Panc1 (cell line): ENCODE measurements at regions not wholly inside any gene's neighbourhood (a gene's known extent, or its start where the extent isn't known, plus 50 kb on each side); places are given as distances from the start of the nearest gene placed in this dataset.

Experiments
- CTCF ChIP-seq: fragments of 450-650 bp; IDR thresholded peaks from 2 replicates; pipeline ENCODE4 v1.5.1; 2017; ENCODE audit warnings: mild to moderate bottlenecking
- POLR2AphosphoS5 ChIP-seq: IDR thresholded peaks from 2 replicates; pipeline ENCODE4 v1.6.1; 2012; ENCODE audit warnings: mild to moderate bottlenecking, low read depth, low read length, moderate library complexity
- REST ChIP-seq, 2 experiments: IDR thresholded peaks; 2 replicates each; pipeline ENCODE4 v1.6.1; 2011 to 2012; ENCODE audit warnings: low read depth in 2 of 2, control low read depth in 1 of 2, low read length in 1 of 2, mild to moderate bottlenecking in 1 of 2, moderate library complexity in 1 of 2; ENCODE audit not compliant: insufficient read depth in 1 of 2
- SIN3A ChIP-seq: IDR thresholded peaks from 2 replicates; pipeline ENCODE4 v1.6.1; 2012; ENCODE audit warnings: low read depth, mild to moderate bottlenecking, low read length, moderate library complexity, borderline replicate concordance; ENCODE audit not compliant: insufficient read depth
- TCF7L2 ChIP-seq: IDR thresholded peaks from 2 replicates; pipeline ENCODE4 v1.6.1; 2011; ENCODE audit warnings: mild to moderate bottlenecking, low read depth, low read length, inconsistent platforms

DNA sequence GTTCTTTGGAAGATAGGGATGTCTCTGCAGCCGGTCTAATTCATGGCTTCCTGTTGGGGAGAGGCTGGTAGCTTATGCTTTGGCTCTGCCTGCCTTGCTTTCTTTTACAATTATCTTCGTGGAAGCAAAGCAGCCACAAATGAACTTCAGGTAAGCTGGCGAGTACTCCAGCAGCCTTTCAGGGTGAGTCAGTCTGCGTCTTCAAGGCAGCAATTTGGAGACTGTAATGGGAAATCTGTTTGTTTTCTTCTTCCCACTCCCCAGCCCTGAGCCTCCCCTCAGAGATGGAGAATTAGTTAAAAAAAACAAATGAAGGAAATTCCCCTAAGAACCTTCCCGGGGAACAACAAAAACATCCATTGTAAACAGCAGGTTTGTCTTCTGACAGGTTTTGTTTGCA, 100.1 kb downstream of the PSAT1 start:
- TF ChIP-seq CTCF (no peak), SIN3A (no peak), TCF7L2 (no peak), REST (IDR thresholded peaks at IDR 0.05; ENCODE audit: insufficient read depth in 1 of 2, low read depth in 2 of 2, low read length in 1 of 2) (no peak), POLR2AphosphoS5 (no peak)
